ENCODE measurements at regions not wholly inside any gene's neighbourhood (a gene's known extent, or its start where the extent isn't known, plus 50 kb on each side); places are given as distances from the start of the nearest gene placed in this dataset.

GRCh38 chr7:12834782-12835181 is 147.3 kb downstream of the ARL4A start:
- TF ChIP-seq CTCF (IDR thresholded peaks at IDR 0.05) = no peak
- TF ChIP-seq POLR2A (IDR thresholded peaks at IDR 0.05) = no peak
